Amniotic stem cell (primary cell): ENCODE measurements at regions not wholly inside any gene's neighbourhood (a gene's known extent, or its start where the extent isn't known, plus 50 kb on each side); places are given as distances from the start of the nearest gene placed in this dataset.

Source experiments
- DNase-seq: peaks from one replicate; lab custom pipeline; 2025; lab: John Stamatoyannopoulos, UW

- DNase-seq, result no peak
These were observed 49.7 kb downstream of the KLF12 start for GRCh38 chr13:74084375-74084935.

GRCh38 chr13:74082741-74083160 lies 51.5 kb downstream of the KLF12 start:
- no peak for DNase-seq

GRCh38 chr13:74080762-74081161 lies 53.4 kb downstream of the KLF12 start:
- DNase-seq, result no peak

GRCh38 chr13:74077792-74078191 lies 56.4 kb downstream of the KLF12 start:
- DNase-seq, result no peak

GRCh38 chr13:74077375-74077774 lies 56.8 kb downstream of the KLF12 start:
- no peak for DNase-seq

GRCh38 chr13:74074723-74075122 lies 59.5 kb downstream of the KLF12 start:
- no peak for DNase-seq

GRCh38 chr13:74073274-74073673 lies 60.9 kb downstream of the KLF12 start:
- no peak for DNase-seq

GRCh38 chr13:74070513-74070912 lies 63.7 kb downstream of the KLF12 start:
- no peak for DNase-seq

GRCh38 chr13:74070065-74070464 lies 64.1 kb downstream of the KLF12 start:
- no peak for DNase-seq

GRCh38 chr13:74068471-74068870 lies 65.7 kb downstream of the KLF12 start:
- DNase-seq, result no peak

GRCh38 chr13:74067818-74068217 lies 66.4 kb downstream of the KLF12 start:
- DNase-seq, result no peak

- no peak for DNase-seq
These were observed 67.3 kb downstream of the KLF12 start for GRCh38 chr13:74066937-74067336.

- DNase-seq, result no peak
These were observed 69.3 kb downstream of the KLF12 start for GRCh38 chr13:74064805-74065312.

GRCh38 chr13:74063533-74064100 lies 70.6 kb downstream of the KLF12 start:
- DNase-seq, result no peak

GRCh38 chr13:74062933-74063332 lies 71.3 kb downstream of the KLF12 start:
- no peak for DNase-seq

- DNase-seq, result no peak
These were observed 72.1 kb downstream of the KLF12 start for GRCh38 chr13:74061926-74062595.

GRCh38 chr13:74056801-74057542 lies 77.2 kb downstream of the KLF12 start:
- no peak for DNase-seq

GRCh38 chr13:74052402-74052928 lies 81.7 kb downstream of the KLF12 start:
- DNase-seq, result no peak

GRCh38 chr13:74048756-74049155 lies 85.4 kb downstream of the KLF12 start:
- no peak for DNase-seq

- no peak for DNase-seq
These were observed 86.1 kb downstream of the KLF12 start for GRCh38 chr13:74047931-74048600.

GRCh38 chr13:74046431-74046830 lies 87.8 kb downstream of the KLF12 start:
- peak; percentile 12 for DNase-seq

GRCh38 chr13:74045583-74045982 lies 88.6 kb downstream of the KLF12 start:
- DNase-seq, result no peak
